Gastrocnemius medialis (tissue), 4 donors: ENCODE measurements at regions not wholly inside any gene's neighbourhood (a gene's known extent, or its start where the extent isn't known, plus 50 kb on each side); places are given as distances from the start of the nearest gene placed in this dataset.

Experiments
- POLR2A ChIP-seq, 2 donors: fragments of 450-650 bp; IDR thresholded peaks; one replicate each; pipeline ENCODE4 v1.6.1; 2017; ENCODE audit warnings: antibody characterized with exemption in 2 of 2, mild to moderate bottlenecking in 2 of 2, moderate library complexity in 2 of 2
- TF ChIP-seq, protein P1 (sequence below), 5 experiments: fragments of 450-650 bp in 3 of 5; fragments of 200-600 bp in 2 of 5; sonication (generic) in 2 of 5; IDR thresholded peaks in 4 of 5; conservative IDR thresholded peaks in 1 of 5; 1 replicate in 4 of 5; 2 replicates in 1 of 5; pipeline ENCODE4 v1.5.1; 2016 to 2019; ENCODE audit warnings: antibody characterized with exemption in 5 of 5, mild to moderate bottlenecking in 3 of 5, moderate library complexity in 3 of 5

DNA sequence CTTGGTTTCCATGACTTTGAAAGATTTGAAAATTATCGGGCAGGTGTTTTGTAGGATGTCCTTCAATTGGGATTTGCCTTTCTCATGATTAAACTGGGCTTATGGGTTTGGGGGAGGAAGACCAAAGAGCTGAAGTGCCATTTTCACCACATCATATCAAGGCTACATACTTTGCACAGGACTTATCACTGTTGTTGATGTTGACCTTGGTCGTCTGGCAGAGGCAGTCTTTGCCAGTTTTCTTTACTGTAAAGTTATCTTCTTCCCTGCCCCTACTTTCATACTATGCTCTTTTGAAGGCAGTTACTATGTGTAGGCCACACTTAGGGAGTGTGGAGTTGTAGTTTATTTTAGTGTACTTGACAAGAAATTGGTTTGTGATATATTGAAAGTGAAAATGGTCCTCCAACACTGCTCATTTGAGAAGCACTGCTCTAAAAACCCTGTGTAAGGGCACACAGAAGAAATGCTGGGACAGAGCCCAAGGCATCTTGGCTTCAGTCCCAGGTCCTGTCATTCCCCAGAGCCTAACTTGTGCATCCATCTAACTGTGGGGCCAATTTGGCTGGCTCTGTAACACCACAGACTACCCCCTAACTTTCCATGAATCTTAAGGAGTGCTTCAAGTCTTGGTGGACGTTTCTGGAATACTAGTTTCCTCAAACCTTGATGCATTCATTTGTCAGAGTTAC lies 384.9 kb downstream of the KCNRG start:
- TF ChIP-seq, protein P1, sequence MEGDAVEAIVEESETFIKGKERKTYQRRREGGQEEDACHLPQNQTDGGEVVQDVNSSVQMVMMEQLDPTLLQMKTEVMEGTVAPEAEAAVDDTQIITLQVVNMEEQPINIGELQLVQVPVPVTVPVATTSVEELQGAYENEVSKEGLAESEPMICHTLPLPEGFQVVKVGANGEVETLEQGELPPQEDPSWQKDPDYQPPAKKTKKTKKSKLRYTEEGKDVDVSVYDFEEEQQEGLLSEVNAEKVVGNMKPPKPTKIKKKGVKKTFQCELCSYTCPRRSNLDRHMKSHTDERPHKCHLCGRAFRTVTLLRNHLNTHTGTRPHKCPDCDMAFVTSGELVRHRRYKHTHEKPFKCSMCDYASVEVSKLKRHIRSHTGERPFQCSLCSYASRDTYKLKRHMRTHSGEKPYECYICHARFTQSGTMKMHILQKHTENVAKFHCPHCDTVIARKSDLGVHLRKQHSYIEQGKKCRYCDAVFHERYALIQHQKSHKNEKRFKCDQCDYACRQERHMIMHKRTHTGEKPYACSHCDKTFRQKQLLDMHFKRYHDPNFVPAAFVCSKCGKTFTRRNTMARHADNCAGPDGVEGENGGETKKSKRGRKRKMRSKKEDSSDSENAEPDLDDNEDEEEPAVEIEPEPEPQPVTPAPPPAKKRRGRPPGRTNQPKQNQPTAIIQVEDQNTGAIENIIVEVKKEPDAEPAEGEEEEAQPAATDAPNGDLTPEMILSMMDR (IDR thresholded peaks at IDR 0.05 in 4 of 5, conservative IDR thresholded peaks at IDR 0.05 in 1 of 5) = no peak
- TF ChIP-seq POLR2A (IDR thresholded peaks at IDR 0.05) = no peak
